Gastrocnemius medialis (tissue), 4 donors: ENCODE measurements at regions not wholly inside any gene's neighbourhood (a gene's known extent, or its start where the extent isn't known, plus 50 kb on each side); places are given as distances from the start of the nearest gene placed in this dataset.

Experiments
- CTCF ChIP-seq, 5 experiments: fragments of 450-650 bp in 3 of 5; fragments of 200-600 bp in 2 of 5; sonication (generic) in 2 of 5; IDR thresholded peaks in 4 of 5; conservative IDR thresholded peaks in 1 of 5; 1 replicate in 4 of 5; 2 replicates in 1 of 5; pipeline ENCODE4 v1.5.1; 2016 to 2019; ENCODE audit warnings: antibody characterized with exemption in 5 of 5, mild to moderate bottlenecking in 3 of 5, moderate library complexity in 3 of 5
- POLR2A ChIP-seq, 2 donors: fragments of 450-650 bp; IDR thresholded peaks; one replicate each; pipeline ENCODE4 v1.6.1; 2017; ENCODE audit warnings: antibody characterized with exemption in 2 of 2, mild to moderate bottlenecking in 2 of 2, moderate library complexity in 2 of 2

- TF ChIP-seq CTCF (IDR thresholded peaks at IDR 0.05 in 4 of 5, conservative IDR thresholded peaks at IDR 0.05 in 1 of 5) (no peak), POLR2A (IDR thresholded peaks at IDR 0.05) (no peak)
These were observed 1261.8 kb downstream of the ADGRL3 start for GRCh38 chr4:62461961-62462360.
